Neural cell (in vitro differentiated cells): ENCODE measurements at regions not wholly inside any gene's neighbourhood (a gene's known extent, or its start where the extent isn't known, plus 50 kb on each side); places are given as distances from the start of the nearest gene placed in this dataset.

ENCODE experiments used
- H2AFZ ChIP-seq: fragments of 200-600, 300-800 bp; sonication (generic), shearing (Covaris generic); 2 replicates; pipeline ENCODE4 v1.6.0; 2014; ENCODE audit warnings: low read depth, mild to moderate bottlenecking, antibody characterized with exemption, low read length, moderate library complexity
- H3F3A ChIP-seq: fragments of 200-600 bp; shearing (Covaris generic); 2 replicates; pipeline ENCODE4 v1.6.1; 2016; ENCODE audit warnings: mild to moderate bottlenecking, moderate library complexity, mixed read lengths, antibody characterized with exemption, low read length; ENCODE audit not compliant: insufficient read depth, poor library complexity, severe bottlenecking
- H3K27ac ChIP-seq: fragments of 200-600, 300-800 bp; sonication (generic), shearing (Covaris generic); 2 replicates; pipeline ENCODE4 v1.5.1; 2014; ENCODE audit warnings: mild to moderate bottlenecking, low read length, moderate library complexity
- H3K27me3 ChIP-seq: fragments of 300-800, 200-600 bp; sonication (generic), shearing (Covaris generic); 2 replicates; pipeline ENCODE4 v1.6.0; 2014; ENCODE audit warnings: mild to moderate bottlenecking, low read depth, low read length, moderate library complexity; ENCODE audit not compliant: insufficient read depth
- H3K36me3 ChIP-seq: fragments of 300-800, 200-600 bp; sonication (generic), shearing (Covaris generic); 2 replicates; pipeline ENCODE4 v1.5.1; 2014; ENCODE audit warnings: mild to moderate bottlenecking, antibody characterized with exemption, low read length, moderate library complexity; ENCODE audit not compliant: insufficient read depth
- H3K4me2 ChIP-seq: fragments of 300-800, 200-600 bp; sonication (generic), shearing (Covaris generic); 2 replicates; pipeline ENCODE4 v1.6.0; 2014; ENCODE audit warnings: mild to moderate bottlenecking, low read length
- H3K4me3 ChIP-seq: fragments of 300-800, 200-600 bp; sonication (generic), shearing (Covaris generic); 2 replicates; pipeline ENCODE4 v1.5.1; 2014; ENCODE audit warnings: mild to moderate bottlenecking, low read length, moderate library complexity
- H3K79me2 ChIP-seq: fragments of 200-600 bp; shearing (Covaris generic); replicated peaks from 2 replicates; pipeline ENCODE4 v1.6.0; 2014; ENCODE audit warnings: mild to moderate bottlenecking, low read length, moderate library complexity; ENCODE audit not compliant: insufficient read depth
- H3K9ac ChIP-seq: fragments of 300-800, 200-600 bp; sonication (generic), shearing (Covaris generic); 2 replicates; pipeline ENCODE4 v1.6.1; 2016; ENCODE audit warnings: mild to moderate bottlenecking, low read length, mixed read lengths
- H3K9me2 ChIP-seq: fragments of 200-600 bp; shearing (Covaris generic); 2 replicates; pipeline ENCODE4 v1.6.1; 2016; ENCODE audit warnings: mild to moderate bottlenecking, low read length, mixed read lengths; ENCODE audit not compliant: insufficient read depth
- H3K9me3 ChIP-seq: fragments of 200-600, 300-800 bp; sonication (generic), shearing (Covaris generic); 2 replicates; pipeline ENCODE4 v1.6.1; 2016; ENCODE audit warnings: mild to moderate bottlenecking, mixed run types, low read length, moderate library complexity, mixed read lengths
- H4K20me1 ChIP-seq: fragments of 200-600 bp; shearing (Covaris generic); 2 replicates; pipeline ENCODE4 v1.6.1; 2016; ENCODE audit warnings: mild to moderate bottlenecking, mixed run types; ENCODE audit not compliant: insufficient read depth
- CTCF ChIP-seq: fragments of 450-650 bp; IDR thresholded peaks from 2 replicates; pipeline ENCODE4 v1.5.1; 2014; ENCODE audit warnings: antibody characterized with exemption, mild to moderate bottlenecking, moderate library complexity; ENCODE audit not compliant: poor library complexity, severe bottlenecking
- EP300 ChIP-seq: fragments of 450-650 bp; conservative IDR thresholded peaks from 2 replicates; pipeline ENCODE4 v1.6.1; 2014; ENCODE audit warnings: antibody characterized with exemption, mild to moderate bottlenecking, moderate library complexity; ENCODE audit not compliant: poor library complexity, severe bottlenecking
- EZH2 ChIP-seq: fragments of 200-600, 300-800 bp; shearing (Covaris generic), sonication (generic); IDR thresholded peaks from 2 replicates; pipeline ENCODE4 v1.6.1; 2014; ENCODE audit warnings: antibody characterized with exemption, low read length, borderline replicate concordance, mild to moderate bottlenecking; ENCODE audit not compliant: insufficient read depth, poor library complexity, severe bottlenecking
- MXI1 ChIP-seq: fragments of 450-650 bp; conservative IDR thresholded peaks from 2 replicates; pipeline ENCODE4 v1.6.1; 2014; ENCODE audit warnings: antibody characterized with exemption, mild to moderate bottlenecking; ENCODE audit not compliant: poor library complexity, severe bottlenecking
- POLR2AphosphoS5 ChIP-seq: IDR thresholded peaks from 2 replicates; pipeline ENCODE4 v1.6.1; 2012
- RAD21 ChIP-seq: fragments of 450-650 bp; conservative IDR thresholded peaks from 2 replicates; pipeline ENCODE4 v1.6.1; 2014; ENCODE audit warnings: antibody characterized with exemption, mild to moderate bottlenecking, moderate library complexity
- REST ChIP-seq: IDR thresholded peaks from 2 replicates; pipeline ENCODE4 v1.6.1; 2012; ENCODE audit warnings: borderline replicate concordance
- SMC3 ChIP-seq: fragments of 450-650 bp; conservative IDR thresholded peaks from 2 replicates; pipeline ENCODE4 v1.6.1; 2014; ENCODE audit warnings: antibody characterized with exemption, mild to moderate bottlenecking, moderate library complexity; ENCODE audit not compliant: poor library complexity
- TAF1 ChIP-seq: IDR thresholded peaks from 2 replicates; pipeline ENCODE4 v1.6.1; 2012; ENCODE audit warnings: low read depth

GRCh38 chr2:75319951-75320350 lies 120.6 kb upstream of the TACR1 start:
- Histone ChIP-seq H3K79me2 (no peaks in the 10 kb centered on the region), H3F3A (no peaks in the 10 kb centered on the region), H4K20me1 (no peaks in the 10 kb centered on the region), H2AFZ (no peak overlapping the region), H3K9ac (no peak overlapping the region), H3K27me3 (no peaks in the 10 kb centered on the region), H3K4me2 (no peak overlapping the region), H3K36me3 (no peaks in the 10 kb centered on the region), H3K9me2 (no peaks in the 10 kb centered on the region), H3K9me3 (no peaks in the 10 kb centered on the region), H3K4me3 (no peak overlapping the region), H3K27ac (no peak overlapping the region)
- no peak for TF ChIP-seq REST
- TF ChIP-seq EZH2 = no peak
- TF ChIP-seq SMC3 = no peak

GRCh38 chr2:75317802-75318201 lies 118.5 kb upstream of the TACR1 start:
- Histone ChIP-seq H3K27ac (no peak overlapping the region), H3K9me3 (no peaks in the 10 kb centered on the region), H3K4me2 (no peak overlapping the region), H3K4me3 (no peak overlapping the region), H3K27me3 (no peaks in the 10 kb centered on the region), H3F3A (no peaks in the 10 kb centered on the region), H3K9ac (no peak overlapping the region), H3K9me2 (no peaks in the 10 kb centered on the region), H4K20me1 (no peaks in the 10 kb centered on the region), H3K36me3 (no peaks in the 10 kb centered on the region), H2AFZ (no peak overlapping the region), H3K79me2 (no peaks in the 10 kb centered on the region)
- TF ChIP-seq TAF1 (no peak), CTCF (no peak), MXI1 (no peak), EP300 (no peak), REST (no peak), POLR2AphosphoS5 (no peak), EZH2 (no peak), RAD21 (no peak), SMC3 (no peak)
